Common myeloid progenitor, CD34-positive (primary cell): ENCODE measurements at regions not wholly inside any gene's neighbourhood (a gene's known extent, or its start where the extent isn't known, plus 50 kb on each side); places are given as distances from the start of the nearest gene placed in this dataset.

Experiments used
- CTCF ChIA-PET: fragments of 350-600 bp; sonication (Branson Sonifier 250); formaldehyde crosslinking; loops from one replicate; lab custom pipeline; 2021; ENCODE audit warnings: antibody characterized with exemption; lab: Charles Lee
- POLR2A ChIA-PET: fragments of 350-600 bp; sonication (Branson Sonifier 250); formaldehyde crosslinking; loops from one replicate; lab custom pipeline; 2021; ENCODE audit warnings: antibody characterized with exemption; lab: Charles Lee
- DNase-seq, 3 donors: peaks; one replicate each; pipeline versions ENCODE4 v3.0.0 to v3.0.0-alpha.2; 2013
- H3K27ac ChIP-seq, 2 experiments: 1 replicate in 1 of 2; 2 replicates in 1 of 2; pipeline ENCODE4 v1.7.0; 2013; ENCODE audit warnings: inconsistent platforms in 2 of 2, low read length in 2 of 2, mild to moderate bottlenecking in 2 of 2, low read depth in 1 of 2, moderate library complexity in 1 of 2; ENCODE audit not compliant: severe bottlenecking in 2 of 2, insufficient read depth in 1 of 2, poor library complexity in 1 of 2
- H3K27me3 ChIP-seq, 5 experiments: replicated peaks in 2 of 5; 1 replicate in 3 of 5; 2 replicates in 2 of 5; pipeline versions ENCODE4 v1.6.1 to v1.7.0; 2013; ENCODE audit warnings: low read length in 4 of 5, mild to moderate bottlenecking in 2 of 5, moderate library complexity in 2 of 5, inconsistent platforms in 1 of 5; ENCODE audit not compliant: insufficient read depth in 5 of 5, control insufficient read depth in 4 of 5
- H3K36me3 ChIP-seq, 4 experiments: 1 replicate in 2 of 4; 2 replicates in 2 of 4; pipeline versions ENCODE4 v1.6.1 to v1.7.0; 2013; ENCODE audit warnings: low read length in 3 of 4, control low read depth in 1 of 4, mild to moderate bottlenecking in 1 of 4; ENCODE audit not compliant: control insufficient read depth in 4 of 4, insufficient read depth in 4 of 4
- H3K4me1 ChIP-seq, 4 experiments: 1 replicate in 3 of 4; 2 replicates in 1 of 4; pipeline versions ENCODE4 v1.6.1 to v1.7.1; 2013; ENCODE audit warnings: low read length in 3 of 4, mild to moderate bottlenecking in 3 of 4, control low read depth in 1 of 4, inconsistent platforms in 1 of 4, moderate library complexity in 1 of 4; ENCODE audit not compliant: control insufficient read depth in 4 of 4, insufficient read depth in 4 of 4; ENCODE audit errors: control extremely low read depth in 1 of 4
- H3K4me3 ChIP-seq, 7 experiments: 1 replicate in 4 of 7; 2 replicates in 3 of 7; pipeline versions ENCODE4 v1.5.1 to v1.7.0; 2013; ENCODE audit warnings: mild to moderate bottlenecking in 7 of 7, low read length in 6 of 7, moderate library complexity in 6 of 7, inconsistent platforms in 2 of 7, low read depth in 2 of 7, control low read depth in 1 of 7; ENCODE audit not compliant: insufficient read depth in 4 of 7, control insufficient read depth in 1 of 7; ENCODE audit errors: extremely low read depth in 1 of 7
- H3K9me3 ChIP-seq, 5 experiments: 1 replicate in 4 of 5; 2 replicates in 1 of 5; pipeline versions ENCODE4 v1.6.1 to v1.7.1; 2013; ENCODE audit warnings: low read length in 4 of 5, mild to moderate bottlenecking in 2 of 5, inconsistent platforms in 1 of 5, low read depth in 1 of 5, moderate library complexity in 1 of 5; ENCODE audit not compliant: control insufficient read depth in 4 of 5, insufficient read depth in 2 of 5; ENCODE audit errors: control extremely low read depth in 1 of 5
- WGBS: methylation state at CpG from one replicate; pipeline ENCODE4 v1.1.5; 2013; ENCODE audit not compliant: insufficient coverage; 5-methylcytosine and 5-hydroxymethylcytosine counted together

DNA sequence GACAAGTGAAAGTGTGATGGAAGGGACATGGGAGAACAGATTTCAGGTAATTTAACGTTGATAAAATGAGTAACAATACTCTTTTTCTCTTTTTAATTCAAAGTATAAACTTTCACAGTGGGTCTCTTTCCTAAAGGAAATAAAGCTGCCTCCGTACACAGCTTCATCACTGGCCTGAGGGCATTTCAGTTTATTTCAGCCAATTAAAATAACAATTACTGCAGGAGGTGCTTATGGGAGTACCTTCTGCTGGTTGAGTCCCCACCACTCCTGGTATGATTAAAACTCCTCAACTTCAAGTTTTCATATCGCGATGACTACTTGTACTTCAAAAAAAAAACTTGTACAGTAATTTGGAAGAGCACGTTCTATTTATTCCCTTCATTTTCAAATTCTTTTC is 1845.9 kb downstream of the MAT2B start:
- Histone ChIP-seq H3K4me1 (peaks cover 0 to 10% (median 0%) of the 10 kb centered on the region in 4 experiments), H3K36me3 (no peaks in the 10 kb centered on the region), H3K4me3 (no peak overlapping the region), H3K27ac (no peak overlapping the region), H3K27me3 (peaks cover 0 to 5% (median 0%) of the 10 kb centered on the region in 5 experiments), H3K9me3 (no peaks in the 10 kb centered on the region)
- 100% methylated on average over 1 of the region's 5 CpGs for WGBS
- ChIA-PET CTCF (no interaction called here), POLR2A (no interaction called here)
- no peak for DNase-seq

DNA sequence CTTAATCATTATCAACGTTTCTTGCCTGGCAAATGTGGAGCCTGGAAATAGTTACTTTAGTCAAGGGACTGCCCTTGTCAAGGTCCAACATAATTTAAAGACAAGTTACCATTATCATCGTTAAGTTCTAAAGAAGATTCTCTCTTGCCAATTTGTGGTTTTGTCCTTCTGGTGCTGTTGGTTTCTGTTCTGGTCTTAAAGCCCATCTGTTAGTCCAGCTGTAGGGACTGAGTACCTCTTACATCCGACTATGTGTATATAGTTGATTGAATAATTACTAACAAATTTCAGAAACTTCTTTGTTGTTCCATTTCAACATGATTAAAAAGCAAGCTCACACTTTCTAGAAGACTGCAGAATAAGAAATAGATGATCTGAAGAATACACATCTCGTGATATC is 1854.9 kb downstream of the MAT2B start:
- no CpG with 5 or more reads among the region's 4 CpGs for WGBS
- H3K27ac ChIP-seq = no peak overlapping the region
- DNase-seq = no peak
- CTCF ChIA-PET = interaction anchor here (0.9 to 1.8 kb wide), 3 partner anchors 8 to 98 kb away, joined by 3 to 6 read pairs (median 4); no protein-coding TSS in a partner anchor
- H3K4me1 ChIP-seq = peaks cover 8 to 24% (median 16%) of the 10 kb centered on the region in 4 experiments
- H3K36me3 ChIP-seq = no peaks in the 10 kb centered on the region
- no peaks in the 10 kb centered on the region for H3K27me3 ChIP-seq
- H3K4me3 ChIP-seq = peak overlapping the region in 1 of 7 experiments; percentile 57
- no peaks in the 10 kb centered on the region for H3K9me3 ChIP-seq
- POLR2A ChIA-PET = no interaction called here

DNA sequence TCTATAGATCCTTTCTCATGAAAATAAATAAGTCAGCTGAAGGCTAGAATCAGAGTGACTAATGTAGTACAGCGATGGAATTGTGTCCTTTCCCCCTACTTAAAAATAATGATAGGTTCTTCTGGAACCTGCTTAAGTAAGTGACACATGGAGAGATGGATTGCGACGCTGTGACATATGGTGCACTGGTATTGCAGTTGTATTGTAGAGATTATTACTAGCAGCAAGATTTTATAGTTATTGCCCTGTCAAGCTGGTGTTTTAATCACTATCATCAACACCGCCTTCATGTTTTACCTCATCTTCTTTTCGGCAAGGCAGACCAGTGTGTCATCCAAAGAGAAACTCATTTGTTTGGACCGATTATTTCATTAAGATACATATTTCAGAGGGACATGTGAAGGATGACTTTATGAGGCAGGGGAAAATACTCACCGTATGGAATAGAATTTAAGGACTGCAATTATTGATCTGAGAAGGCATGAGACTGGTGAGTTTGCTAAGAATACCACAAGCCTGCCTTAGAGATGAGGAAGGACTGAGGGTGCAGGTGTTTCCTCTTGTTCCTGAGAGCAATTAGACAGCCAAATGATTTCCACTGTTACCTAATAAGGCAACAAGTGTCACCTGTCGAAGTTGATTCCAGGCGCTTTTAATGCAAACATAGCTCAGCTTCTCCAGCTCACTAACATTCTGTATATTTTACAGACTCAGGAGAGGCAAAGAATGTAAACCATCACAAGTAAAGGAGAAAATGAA is 1855.5 kb downstream of the MAT2B start:
- Histone ChIP-seq H3K27ac (peak overlapping the region in 1 of 2 experiments; percentile 35), H3K4me1 (peaks cover 8 to 24% (median 16%) of the 10 kb centered on the region in 4 experiments), H3K9me3 (no peaks in the 10 kb centered on the region), H3K4me3 (peak overlapping the region in 2 of 7 experiments; percentile 2 to 57), H3K27me3 (no peaks in the 10 kb centered on the region), H3K36me3 (no peaks in the 10 kb centered on the region)
- POLR2A ChIA-PET = interaction anchor here (1.1 kb wide), 1 partner anchor 32 kb away, joined by 3 read pairs; no protein-coding TSS in a partner anchor
- CTCF ChIA-PET = interaction anchor here (0.9 to 1.8 kb wide), 3 partner anchors 9 to 97 kb away, joined by 3 to 6 read pairs (median 4); no protein-coding TSS in a partner anchor
- 29% methylated on average over 3 of the region's 9 CpGs for WGBS
- peak; percentile 57 to 93 (median 83) for DNase-seq

DNA sequence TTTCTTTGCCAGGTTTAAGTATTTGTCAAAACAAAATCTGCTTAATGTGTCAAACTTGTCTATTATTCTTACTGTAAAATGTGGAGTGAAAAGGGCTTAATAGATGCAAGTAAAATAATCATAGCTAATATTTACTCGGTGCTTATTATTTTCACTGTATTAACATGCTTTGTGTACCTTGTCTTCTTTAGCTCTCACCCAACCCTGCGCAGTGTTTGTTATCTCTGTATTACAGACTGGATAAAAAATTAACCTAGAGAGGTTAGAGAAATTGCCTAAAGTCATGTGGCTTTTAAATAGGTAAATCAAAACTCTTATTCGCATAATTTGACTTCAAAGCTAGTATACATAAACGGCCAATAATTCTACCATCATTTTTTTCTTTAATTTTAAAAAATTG is 1864.8 kb downstream of the MAT2B start:
- DNase-seq = no peak
- Histone ChIP-seq H3K36me3 (no peaks in the 10 kb centered on the region), H3K27me3 (no peaks in the 10 kb centered on the region), H3K4me3 (no peak overlapping the region), H3K4me1 (no peaks in the 10 kb centered on the region), H3K9me3 (no peaks in the 10 kb centered on the region), H3K27ac (no peak overlapping the region)
- WGBS = no CpG with 5 or more reads among the region's 4 CpGs
- ChIA-PET POLR2A (no interaction called here), CTCF (interaction anchor here (1.8 kb wide), 1 partner anchor 9 kb away, joined by 6 read pairs; no protein-coding TSS in a partner anchor)

DNA sequence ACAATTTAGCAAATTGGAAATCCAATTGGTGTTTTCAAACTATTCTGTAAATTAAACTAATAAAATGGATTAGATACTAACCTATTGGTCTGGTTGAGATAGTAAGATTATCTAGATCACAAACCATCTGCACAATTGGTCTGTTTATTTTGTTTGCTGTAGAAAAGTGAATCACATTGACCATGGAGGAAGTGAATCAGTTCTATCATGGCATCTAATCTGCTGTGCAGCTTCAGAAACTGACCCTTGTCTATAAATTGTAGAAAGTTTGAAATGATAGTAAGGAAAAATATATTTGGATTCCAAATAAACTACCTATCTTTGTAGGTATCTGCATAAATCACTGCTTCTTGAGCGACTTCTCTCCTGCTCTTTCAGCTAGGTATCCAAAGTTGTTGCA is 1865.4 kb downstream of the MAT2B start:
- no peak overlapping the region for H3K27ac ChIP-seq
- ChIA-PET POLR2A (no interaction called here), CTCF (interaction anchor here (0.9 to 1.8 kb wide), 2 partner anchors 10 to 15 kb away, joined by 3 to 6 read pairs; no protein-coding TSS in a partner anchor)
- no peak for DNase-seq
- no peaks in the 10 kb centered on the region for H3K27me3 ChIP-seq
- no peak overlapping the region for H3K4me3 ChIP-seq
- H3K4me1 ChIP-seq = no peaks in the 10 kb centered on the region
- no CpG with 5 or more reads among the region's 1 CpG for WGBS
- no peaks in the 10 kb centered on the region for H3K9me3 ChIP-seq
- no peaks in the 10 kb centered on the region for H3K36me3 ChIP-seq

DNA sequence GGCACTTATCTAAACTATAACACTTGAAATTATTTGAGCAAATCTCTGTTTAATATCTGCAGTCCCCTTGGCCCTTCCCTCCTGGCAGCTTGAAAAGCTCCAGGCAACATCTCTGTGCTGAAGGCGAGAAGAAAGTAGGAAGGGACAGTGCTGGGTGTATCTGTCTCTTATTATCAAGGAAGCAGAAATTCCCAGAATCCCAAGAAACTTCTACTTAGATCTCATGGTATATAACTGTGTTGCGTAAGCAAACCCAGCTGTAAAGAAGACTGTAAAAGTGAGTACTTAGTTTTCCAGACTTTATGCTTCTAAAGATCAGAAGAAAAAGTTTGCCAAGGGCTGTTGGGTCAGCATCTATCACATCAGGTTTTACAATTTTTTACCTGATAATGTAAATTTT is 1869.8 kb downstream of the MAT2B start:
- ChIA-PET POLR2A (interaction anchor here (0.5 kb wide), 1 partner anchor 13 kb away, joined by 3 read pairs; no protein-coding TSS in a partner anchor), CTCF (interaction anchor here (0.6 kb wide), 1 partner anchor 1604 kb away, joined by 4 read pairs; no protein-coding TSS in a partner anchor)
- Histone ChIP-seq H3K27ac (no peak overlapping the region), H3K27me3 (no peaks in the 10 kb centered on the region), H3K4me3 (no peak overlapping the region), H3K36me3 (no peaks in the 10 kb centered on the region), H3K9me3 (no peaks in the 10 kb centered on the region), H3K4me1 (no peaks in the 10 kb centered on the region)
- WGBS = 100% methylated on average over 1 of the region's 2 CpGs
- DNase-seq = no peak

DNA sequence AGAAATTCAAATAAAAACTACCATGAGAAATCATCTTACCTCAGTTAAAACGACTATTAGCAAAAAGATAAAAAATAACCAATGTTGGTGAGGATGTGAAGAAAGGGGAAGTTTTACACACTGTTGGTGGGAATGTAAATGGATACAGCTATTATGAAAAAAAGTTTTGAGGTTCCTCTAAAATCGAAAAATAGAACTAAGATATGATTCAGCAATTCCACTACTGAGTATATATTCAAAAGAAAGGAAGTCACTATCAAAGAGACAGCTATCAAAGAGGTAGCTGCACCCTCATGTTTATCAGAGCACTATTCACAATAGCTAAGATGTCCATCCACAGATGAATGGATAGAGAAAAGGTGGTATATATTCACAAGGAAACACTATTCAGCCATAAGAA is 1888.4 kb downstream of the MAT2B start:
- H3K9me3 ChIP-seq = peaks cover 0 to 12% (median 4%) of the 10 kb centered on the region in 5 experiments
- no peaks in the 10 kb centered on the region for H3K27me3 ChIP-seq
- no CpG with 5 or more reads among the region's 2 CpGs for WGBS
- H3K4me1 ChIP-seq = peaks cover 0 to 16% (median 4%) of the 10 kb centered on the region in 4 experiments
- peaks cover 0 to 1% (median 0%) of the 10 kb centered on the region in 4 experiments for H3K36me3 ChIP-seq
- no peak overlapping the region for H3K4me3 ChIP-seq
- DNase-seq = peak; percentile 12 to 78 (median 66)
- ChIA-PET POLR2A (no interaction called here), CTCF (no interaction called here)
- H3K27ac ChIP-seq = no peak overlapping the region
